ENCODE measurements at regions not wholly inside any gene's neighbourhood (a gene's known extent, or its start where the extent isn't known, plus 50 kb on each side); places are given as distances from the start of the nearest gene placed in this dataset.

GRCh38 chr14:47917344-47917954 lies 242.0 kb upstream of the MDGA2 start:
- TF ChIP-seq, protein P1, sequence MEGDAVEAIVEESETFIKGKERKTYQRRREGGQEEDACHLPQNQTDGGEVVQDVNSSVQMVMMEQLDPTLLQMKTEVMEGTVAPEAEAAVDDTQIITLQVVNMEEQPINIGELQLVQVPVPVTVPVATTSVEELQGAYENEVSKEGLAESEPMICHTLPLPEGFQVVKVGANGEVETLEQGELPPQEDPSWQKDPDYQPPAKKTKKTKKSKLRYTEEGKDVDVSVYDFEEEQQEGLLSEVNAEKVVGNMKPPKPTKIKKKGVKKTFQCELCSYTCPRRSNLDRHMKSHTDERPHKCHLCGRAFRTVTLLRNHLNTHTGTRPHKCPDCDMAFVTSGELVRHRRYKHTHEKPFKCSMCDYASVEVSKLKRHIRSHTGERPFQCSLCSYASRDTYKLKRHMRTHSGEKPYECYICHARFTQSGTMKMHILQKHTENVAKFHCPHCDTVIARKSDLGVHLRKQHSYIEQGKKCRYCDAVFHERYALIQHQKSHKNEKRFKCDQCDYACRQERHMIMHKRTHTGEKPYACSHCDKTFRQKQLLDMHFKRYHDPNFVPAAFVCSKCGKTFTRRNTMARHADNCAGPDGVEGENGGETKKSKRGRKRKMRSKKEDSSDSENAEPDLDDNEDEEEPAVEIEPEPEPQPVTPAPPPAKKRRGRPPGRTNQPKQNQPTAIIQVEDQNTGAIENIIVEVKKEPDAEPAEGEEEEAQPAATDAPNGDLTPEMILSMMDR (IDR thresholded peaks at IDR 0.05) = peak in 5 of 6 experiments; percentile 24 to 55 (median 34)
- no peak for TF ChIP-seq POLR2A (IDR thresholded peaks at IDR 0.05)

All from upper lobe of left lung (tissue), 4 donors.